SK-N-DZ (cell line): ENCODE measurements at regions not wholly inside any gene's neighbourhood (a gene's known extent, or its start where the extent isn't known, plus 50 kb on each side); places are given as distances from the start of the nearest gene placed in this dataset.

Source experiments
- DNase-seq: peaks from one replicate; pipeline ENCODE4 v3.0.0-alpha.2; 2015; ENCODE audit warnings: low spot score

DNA sequence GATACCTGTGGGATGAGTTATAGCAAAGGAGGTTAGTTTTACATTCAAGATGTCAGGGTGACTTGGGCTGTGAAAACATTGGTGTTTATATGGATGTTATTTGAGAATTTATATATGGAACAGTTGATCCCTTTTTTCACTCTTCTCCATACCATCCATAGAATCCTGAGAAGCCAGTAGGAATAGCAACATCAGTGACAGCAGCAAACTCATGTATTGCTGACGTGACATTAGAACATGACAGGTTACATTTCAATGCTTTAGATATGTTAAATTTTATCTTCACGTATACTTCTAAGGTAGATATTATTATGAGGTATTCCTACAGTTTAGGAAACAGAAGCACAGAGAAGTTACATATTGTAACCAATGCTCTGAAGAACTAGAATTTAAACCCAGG, 745.2 kb upstream of the GCFC2 start:
- no peak for DNase-seq

DNA sequence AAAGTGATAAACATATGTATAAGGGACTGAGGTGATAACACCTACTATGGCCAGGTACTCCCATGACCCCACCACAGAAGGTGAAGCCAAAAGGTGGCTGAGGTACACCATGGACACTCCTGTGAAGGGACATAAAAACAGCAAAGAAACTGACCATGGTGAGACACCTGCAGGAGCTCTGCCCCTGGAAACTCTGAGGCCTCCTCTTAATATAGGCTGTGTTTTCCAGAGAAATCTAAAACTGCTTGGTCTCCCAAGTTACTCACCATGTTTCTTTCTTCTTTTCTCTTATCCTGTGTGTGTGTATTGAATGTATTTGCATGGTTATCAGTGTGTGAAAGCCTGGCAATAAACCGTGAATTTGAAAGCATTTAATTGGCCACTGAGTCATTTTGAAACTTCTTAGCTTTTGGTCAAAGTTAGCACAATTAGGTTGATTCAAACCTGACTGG, 739.3 kb upstream of the GCFC2 start:
- no peak for DNase-seq

DNA sequence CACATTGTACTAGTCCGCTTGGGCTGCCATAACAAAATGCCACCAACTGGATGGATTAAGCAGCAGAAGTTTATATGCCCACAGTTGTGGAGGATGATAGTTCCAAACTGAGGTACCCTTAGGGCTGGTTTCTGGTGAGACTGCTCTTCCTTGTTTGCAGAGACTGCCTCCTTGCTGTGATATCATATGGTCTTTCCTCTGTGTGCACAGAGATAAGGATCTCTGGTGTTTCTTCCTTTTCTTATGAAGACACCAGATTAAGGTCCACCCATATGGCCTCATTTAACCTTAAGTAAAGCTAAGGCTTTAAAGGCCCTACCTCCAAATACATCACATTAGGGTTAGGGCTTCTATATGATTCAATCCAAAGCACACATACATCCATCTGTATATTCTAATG, 738.2 kb upstream of the GCFC2 start:
- DNase-seq: peak; percentile 3

DNA sequence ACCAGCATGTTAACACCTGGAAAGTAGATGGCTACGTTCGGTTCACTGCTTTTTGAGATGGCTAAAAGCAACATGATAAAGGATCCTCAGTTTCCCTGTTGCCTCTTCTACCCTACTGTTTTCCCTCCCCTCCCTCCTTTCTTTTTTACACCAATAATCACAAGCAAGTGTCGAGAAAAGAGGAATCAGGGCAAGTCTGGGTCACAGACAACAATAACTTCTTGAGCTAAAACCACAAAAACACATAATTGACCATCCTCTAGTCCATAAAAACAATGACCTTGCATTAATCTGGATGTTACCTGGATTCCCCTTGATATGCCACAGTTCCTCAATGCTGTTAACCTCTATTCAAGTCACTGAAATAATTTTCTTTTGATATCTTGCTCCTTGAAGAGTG, 736.6 kb upstream of the GCFC2 start:
- no peak for DNase-seq

DNA sequence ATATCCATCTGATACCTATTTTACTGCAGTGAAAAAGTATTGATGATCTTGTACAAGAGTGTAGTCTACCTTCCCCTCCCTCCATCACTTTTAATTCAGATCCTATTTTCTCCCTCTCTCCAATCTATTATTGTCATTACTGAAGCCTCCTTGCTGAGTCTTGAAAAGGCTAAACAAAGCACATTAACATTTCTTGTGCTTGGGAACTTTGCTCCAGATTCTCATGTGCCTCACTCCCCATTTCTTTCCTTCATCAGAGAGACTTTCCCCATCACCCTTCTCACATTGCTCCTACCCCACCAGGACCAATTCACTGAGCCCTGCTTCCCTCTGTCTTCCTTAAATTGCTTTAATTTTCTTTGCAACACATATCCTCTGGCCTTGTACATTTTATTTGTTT, 736.2 kb upstream of the GCFC2 start:
- DNase-seq: no peak

DNA sequence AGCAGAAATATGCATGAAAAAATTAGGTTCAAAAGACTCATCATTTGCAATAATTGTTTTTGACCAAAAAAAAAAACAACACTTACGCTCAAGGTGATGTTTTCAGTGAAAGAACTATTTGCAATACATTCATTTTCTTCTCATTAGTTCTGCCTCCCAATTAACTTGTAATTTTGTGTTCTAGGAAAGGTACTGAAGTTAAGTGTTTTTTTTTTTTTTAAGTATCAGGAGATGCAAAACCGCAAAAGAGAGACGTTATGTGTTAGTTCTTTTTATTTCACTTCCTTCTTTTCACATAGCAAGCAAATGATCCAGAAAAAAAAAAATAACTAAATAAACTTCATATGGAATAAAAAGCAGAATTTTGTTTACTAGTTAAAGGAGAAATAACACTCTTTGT, 735.2 kb upstream of the GCFC2 start:
- no peak for DNase-seq

DNA sequence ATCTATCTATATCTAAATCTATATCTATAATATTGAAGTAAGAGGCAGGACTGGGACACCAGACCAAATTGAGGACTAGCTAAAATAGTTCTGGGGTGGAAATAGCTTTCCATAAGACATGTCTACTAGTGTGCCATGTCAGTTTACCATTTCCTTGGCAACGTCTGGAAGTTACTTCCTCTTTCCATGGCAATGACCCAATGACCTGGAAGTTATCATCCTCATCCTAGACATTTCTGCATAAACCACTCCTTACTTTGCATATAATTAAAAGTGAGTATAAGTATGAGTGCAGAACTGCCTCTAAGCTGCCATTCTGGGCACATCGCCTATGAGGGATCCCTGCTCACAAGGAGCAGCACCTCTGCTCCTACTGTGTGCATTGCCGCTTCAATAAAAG, 734.0 kb upstream of the GCFC2 start:
- DNase-seq: no peak

DNA sequence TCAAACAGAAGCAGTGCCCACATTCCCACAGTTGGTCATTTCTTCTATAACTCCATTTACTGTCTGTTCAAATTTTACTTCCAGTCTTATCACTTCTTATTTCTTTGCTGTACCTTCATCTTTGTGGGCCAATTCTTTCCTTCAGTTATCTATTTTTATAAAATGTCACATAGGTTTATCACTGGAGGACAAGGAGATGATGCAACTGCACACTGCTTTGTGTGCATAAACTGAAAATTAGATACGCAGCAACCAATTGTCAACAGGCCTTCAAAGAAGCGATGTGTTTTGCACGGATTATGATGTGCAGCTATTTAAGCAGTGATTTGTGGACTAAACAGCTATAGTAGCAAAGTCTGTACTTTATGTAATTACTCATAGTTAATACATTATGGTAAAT, 726.8 kb upstream of the GCFC2 start:
- DNase-seq: no peak

DNA sequence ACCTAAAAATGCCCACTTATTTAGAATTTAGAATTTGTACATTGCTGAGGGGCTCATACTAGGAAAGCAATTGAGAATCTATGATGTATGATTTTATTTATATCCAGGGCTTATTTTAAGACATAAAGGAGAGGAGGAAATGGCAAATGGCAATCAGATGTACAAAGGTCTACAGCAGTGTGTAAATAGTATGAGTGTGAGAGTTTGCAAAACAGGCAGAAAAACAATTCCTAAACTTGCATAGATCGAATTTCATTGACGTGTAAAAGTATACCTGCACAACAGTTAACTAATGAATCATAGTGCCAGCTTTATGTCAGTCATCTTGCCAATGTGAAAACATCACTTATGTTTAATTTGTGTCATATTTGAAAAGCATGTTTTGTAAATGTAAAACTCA, 718.7 kb upstream of the GCFC2 start:
- no peak for DNase-seq

DNA sequence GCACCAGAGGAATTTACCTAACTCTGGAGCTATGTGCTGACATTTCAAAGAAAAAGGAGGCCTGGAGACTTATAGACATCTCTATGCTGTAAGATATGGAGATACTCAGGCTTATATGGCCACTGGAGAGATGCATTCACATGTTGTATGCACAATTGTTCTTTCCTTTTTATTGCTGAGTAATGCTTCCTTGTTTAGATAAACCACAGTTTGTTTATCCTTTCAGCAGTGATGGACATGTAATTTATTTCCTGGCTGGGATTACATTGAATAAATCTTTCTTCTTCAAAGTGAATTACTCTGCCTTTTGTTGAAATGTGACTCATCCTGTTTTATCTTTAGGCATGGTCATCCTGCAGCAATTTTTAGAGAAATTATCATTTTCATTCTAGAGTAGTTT, 716.7 kb upstream of the GCFC2 start:
- no peak for DNase-seq

DNA sequence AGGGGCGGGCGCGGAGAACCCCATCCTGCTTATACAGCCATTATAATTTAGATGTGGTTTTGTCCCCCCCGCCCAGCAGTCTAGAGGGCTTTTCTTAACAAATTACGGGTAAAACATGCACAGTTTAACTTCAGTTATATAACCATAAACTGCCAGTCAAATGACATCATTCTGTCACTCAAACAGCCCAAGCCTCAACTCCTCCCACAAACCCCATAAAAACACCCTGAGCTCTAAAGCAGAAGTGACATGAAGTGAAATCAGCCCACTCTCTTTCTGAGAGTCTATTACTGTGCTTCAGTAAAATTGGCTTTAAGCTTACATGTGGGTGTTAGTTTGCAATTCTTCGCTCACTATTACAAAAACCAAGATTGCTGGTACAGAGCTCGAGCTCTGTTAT, 705.1 kb upstream of the GCFC2 start:
- DNase-seq: no peak

DNA sequence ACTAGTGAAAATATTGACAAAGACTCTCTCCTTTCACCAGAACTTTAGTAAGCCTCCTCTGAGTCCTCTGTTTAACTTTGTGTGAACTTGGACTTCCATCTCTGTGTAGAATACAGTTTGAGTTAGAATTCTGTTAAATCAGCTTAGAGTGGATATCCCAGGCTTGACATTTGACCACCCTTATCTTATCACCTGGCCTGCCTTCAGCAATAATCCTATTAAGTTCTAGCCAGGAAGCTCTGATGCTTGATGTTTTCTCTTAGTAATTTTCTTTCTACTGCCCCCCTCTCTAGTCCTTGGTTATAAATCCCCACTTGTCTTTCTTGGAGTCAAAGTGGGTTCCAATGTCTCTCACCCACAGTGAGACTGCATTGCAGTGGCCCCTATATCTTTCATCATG, 702.7 kb upstream of the GCFC2 start:
- DNase-seq: peak; percentile 61

DNA sequence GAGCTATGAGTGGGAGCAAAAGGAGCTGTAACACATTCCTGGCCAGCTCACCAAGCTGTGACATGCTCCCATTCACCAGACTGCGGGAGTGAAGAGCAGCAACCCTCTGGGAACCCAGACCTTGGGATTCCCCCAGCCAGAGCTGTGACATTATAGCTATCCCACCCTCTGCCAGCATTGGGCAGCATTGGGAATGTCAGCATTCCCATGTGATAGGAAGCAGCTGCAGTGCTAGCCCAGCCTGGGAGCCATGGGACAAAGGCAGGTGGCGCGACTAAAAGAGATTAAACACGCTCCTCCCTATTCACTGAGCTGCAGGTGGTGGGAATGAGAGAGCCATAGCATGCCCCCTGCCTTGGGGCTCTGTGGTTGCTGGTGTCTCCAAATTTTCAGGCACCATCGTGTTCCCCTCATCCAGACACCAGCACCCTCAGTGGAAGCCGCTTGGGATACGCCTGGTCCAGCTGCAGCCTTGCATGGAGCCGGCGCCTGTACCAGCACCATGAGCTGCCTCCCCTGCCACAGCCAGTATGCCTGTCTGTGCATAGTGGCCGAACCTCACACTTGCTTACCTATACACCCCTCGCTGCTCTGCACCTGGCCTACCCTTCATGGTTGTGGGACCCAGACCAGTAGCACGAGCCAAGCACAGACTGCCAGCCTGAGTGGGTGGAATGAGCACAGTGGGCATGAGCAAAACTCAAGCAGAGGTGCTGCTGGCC, 695.6 kb upstream of the GCFC2 start:
- no peak for DNase-seq

DNA sequence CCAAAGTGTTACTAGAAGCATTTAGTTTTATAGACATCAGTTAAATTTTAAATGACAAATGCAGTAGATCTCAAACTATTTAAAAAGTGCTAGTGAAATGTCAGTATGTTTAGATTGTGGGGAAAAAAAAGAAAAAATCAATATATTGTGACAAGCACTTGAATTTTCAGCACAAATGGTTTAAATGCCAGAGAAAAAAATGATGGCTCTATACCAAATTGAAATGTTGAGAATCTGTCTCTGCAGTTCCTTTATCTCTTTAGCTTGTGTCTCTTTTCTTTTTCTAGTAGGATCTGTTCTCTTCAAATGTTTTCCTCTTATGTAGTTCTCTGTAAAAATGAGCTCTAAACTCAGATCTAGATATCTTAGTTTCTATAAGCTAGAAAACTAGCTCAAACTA, 682.6 kb upstream of the GCFC2 start:
- DNase-seq: no peak

DNA sequence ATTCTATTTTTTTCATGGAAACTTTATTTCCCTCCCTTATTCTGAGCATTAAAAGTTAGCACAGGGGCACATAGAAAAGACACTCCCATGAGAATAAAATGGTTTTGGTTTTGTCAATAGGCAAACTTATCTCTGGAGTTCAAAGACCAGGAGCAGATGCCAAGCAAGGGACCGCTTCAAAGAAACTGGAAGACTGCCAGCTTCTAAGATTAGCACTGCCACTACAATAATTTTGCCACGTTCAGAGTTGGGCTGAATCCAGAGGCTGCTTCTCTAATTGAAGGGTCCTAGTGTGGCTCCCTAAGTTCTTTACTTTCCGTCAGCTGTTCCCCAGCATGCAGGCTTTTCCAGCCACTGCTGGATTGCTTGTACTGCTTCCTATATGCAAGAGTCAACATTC, 681.0 kb upstream of the GCFC2 start:
- DNase-seq: no peak

DNA sequence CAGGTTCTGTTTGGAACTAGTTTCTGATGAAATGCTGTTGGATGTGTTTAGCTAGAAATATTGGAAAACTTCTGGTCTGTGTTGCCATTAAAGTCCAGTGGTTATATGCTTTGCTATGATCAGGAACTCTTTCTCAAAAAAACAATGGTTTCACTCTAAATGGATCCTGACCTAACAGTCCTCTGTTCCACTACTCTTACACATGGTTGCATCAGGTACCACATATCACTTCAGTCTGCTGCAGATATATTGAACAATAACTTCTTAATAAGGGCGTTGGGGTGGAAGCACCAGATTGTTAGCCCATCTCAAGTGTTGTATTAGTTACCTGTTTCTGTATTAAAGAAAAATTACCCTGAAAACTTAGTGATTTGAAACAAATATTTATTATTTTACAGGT, 676.6 kb upstream of the GCFC2 start:
- DNase-seq: no peak

DNA sequence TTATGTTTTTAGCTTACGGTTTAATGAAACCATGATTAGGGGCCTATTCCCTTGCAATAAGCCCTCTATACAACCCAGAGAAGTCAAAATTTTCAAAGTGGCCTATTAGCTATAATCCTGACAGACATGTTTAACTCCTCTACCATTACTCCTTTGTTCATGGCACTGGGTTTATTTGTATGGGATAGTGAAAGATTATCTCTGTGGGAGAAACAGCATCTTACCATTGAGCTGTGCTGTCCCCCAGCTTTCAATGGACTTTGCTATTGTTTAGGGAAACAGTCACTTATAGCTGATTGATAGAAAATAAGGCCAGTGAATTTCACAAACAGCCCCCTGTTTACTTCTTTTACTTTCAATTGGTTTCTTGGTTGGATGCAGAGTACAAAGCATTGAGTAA, 675.2 kb upstream of the GCFC2 start:
- DNase-seq: no peak

DNA sequence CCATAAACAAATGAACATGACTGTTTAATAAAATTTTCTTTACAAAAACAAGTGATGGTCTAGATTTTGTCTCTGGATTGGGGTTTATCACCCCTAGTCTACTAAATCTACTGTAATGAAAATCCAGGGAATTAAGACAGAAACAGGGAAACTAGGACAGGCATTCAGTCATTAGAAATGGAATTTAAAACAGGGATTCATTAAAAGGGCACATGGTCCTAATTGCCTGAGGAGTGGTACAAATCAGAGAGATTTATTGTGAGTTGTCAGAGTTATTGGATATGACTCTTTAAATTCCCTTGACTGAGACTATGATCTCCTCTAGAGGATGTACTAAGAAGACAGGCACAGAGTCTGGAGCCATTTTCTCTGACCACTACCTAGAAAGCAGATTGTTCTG, 670.9 kb upstream of the GCFC2 start:
- peak; percentile 50 for DNase-seq

DNA sequence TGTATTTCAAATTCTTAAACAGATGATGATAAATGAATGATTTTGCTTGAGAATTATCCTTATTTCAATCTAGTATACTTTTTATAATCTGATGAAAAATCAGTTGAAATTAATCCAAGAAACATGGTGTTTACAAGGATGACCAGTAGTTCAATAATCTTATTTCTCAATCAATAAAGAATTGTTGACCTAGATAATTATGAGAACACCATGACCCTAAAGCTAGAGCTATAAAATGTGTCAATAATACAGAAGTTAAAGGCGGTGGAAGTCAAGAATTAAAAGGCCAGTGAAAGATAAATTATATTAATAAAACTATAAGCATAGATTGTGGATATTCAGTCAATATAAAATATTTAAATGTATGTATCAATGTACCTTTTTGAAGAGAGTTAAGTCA, 667.4 kb upstream of the GCFC2 start:
- DNase-seq: no peak

DNA sequence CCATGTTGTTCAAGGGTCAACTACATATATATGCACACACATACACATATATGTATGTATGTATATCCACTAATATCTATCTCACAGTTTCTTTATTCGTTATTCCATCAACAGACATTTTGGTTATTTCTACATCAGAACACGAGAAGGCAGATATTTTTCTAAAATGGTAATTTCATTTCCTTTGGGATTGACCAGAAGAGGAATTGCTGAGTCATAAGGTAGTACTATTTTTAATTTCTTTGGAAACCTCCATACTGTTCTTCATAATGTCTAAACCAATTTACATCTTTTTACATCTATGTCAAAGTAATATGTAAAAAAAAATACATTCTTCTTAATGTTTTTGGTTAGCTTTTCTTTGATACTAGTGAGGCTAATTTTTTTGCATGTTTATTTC, 630.7 kb upstream of the GCFC2 start:
- no peak for DNase-seq

DNA sequence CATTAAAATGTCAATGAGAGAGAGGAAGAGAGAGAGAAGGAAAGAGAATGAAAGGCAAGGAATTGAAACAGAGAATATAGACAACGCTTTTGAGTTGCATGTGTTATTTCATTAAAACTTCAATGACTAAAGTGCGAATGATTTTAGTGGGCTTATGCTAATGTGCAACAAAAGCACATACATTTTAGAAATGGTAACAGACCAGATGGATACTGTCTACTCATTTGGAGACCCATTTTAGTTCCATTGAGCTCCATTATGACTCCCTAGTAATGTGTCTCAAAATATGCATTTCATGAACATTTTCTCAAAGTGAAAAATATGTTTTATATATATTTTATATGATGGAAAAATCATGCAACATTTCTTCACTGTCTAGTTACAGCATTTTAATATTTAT, 622.2 kb upstream of the GCFC2 start:
- DNase-seq: no peak

DNA sequence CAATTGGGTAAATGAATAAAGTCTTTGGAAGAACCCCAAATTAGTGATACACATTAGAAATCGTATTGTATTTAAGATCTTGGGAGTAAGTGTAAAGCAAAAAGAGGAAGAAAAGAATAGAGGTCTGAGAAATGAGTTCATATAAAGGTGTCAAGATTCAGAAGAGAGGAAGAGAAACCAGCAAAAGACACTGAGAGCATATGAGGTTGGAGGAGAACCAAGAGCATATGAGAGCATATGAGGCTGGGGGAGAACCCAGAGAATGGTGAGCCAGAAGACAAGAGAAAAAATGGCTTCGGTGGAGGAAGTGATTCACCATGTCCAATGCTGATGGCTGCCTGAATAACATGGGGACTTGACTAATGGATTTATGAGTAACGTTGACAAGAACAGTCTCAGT, 620.1 kb upstream of the GCFC2 start:
- no peak for DNase-seq

DNA sequence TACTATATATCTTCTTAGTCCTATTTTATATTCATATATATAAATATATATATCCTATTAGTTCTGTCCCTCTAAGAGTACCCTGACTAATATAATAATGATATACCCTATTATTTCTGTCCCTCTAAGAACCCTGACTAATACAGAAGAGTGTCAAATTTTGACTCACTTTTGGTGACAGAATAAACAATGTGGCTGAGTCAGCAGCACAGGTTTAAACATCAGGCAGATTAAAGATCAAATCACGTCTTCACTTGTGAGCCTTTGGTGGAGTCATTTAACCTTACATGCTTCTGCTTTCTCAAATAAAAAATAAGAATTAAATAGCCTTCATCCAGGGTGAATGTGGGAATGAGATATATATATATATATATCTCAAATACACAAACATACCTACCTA, 615.9 kb upstream of the GCFC2 start:
- DNase-seq: no peak

DNA sequence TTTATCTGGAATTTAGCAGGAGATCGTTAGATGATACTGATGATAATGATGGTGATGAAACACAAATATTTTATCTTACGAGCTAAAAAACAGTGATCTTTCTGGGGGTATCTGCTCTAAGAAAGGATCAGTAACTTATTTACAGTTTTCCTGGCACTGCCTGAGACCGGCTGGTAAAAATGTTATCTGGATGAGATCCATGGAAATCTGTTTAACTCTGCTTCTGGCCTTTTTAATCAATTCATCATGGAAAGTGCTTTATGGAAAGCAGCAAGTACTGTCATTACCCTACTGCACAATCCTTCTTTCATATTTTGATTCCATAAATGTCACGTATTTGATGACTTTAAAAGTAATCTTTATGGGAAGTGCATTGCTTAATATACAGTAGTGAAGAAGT, 612.7 kb upstream of the GCFC2 start:
- peak; percentile 69 for DNase-seq
